ENCODE measurements at regions not wholly inside any gene's neighbourhood (a gene's known extent, or its start where the extent isn't known, plus 50 kb on each side); places are given as distances from the start of the nearest gene placed in this dataset.

- in situ Hi-C loops (cut with HindIII; ENCODE audit: low sequenced_read_pairs) = no loop called here
- H3K4me3 ChIP-seq (ENCODE audit: low read depth, low read length) = no peak overlapping the region
- no peak for TF ChIP-seq CTCF (IDR thresholded peaks at IDR 0.05; ENCODE audit: low read depth, low read length)
- DNase-seq (ENCODE audit: low read depth, low spot score) = no peak
These were observed 60.1 kb upstream of the SKOR2 start for GRCh38 chr18:47311585-47311984.
